ENCODE measurements at regions not wholly inside any gene's neighbourhood (a gene's known extent, or its start where the extent isn't known, plus 50 kb on each side); places are given as distances from the start of the nearest gene placed in this dataset.

GRCh38 chr7:142348100-142348499, 90.2 kb upstream of the PRSS58 start:
- TF ChIP-seq CTCF (IDR thresholded peaks at IDR 0.05), result no peak
- no peak for TF ChIP-seq NR3C1 (CRISPR knock-in tag; conservative IDR thresholded peaks at IDR 0.05; ENCODE audit: low read depth)
